ENCODE measurements at regions not wholly inside any gene's neighbourhood (a gene's known extent, or its start where the extent isn't known, plus 50 kb on each side); places are given as distances from the start of the nearest gene placed in this dataset.

- Histone ChIP-seq H3K9me3 (no peaks in the 10 kb centered on the region), H3K27ac (no peak overlapping the region), H3K36me3 (no peaks in the 10 kb centered on the region), H3K4me1 (no peaks in the 10 kb centered on the region), H3K27me3 (no peaks in the 10 kb centered on the region), H3K4me3 (no peak overlapping the region)
- intact Hi-C loops (cut with DNase I), result no loop called here
- ATAC-seq (no peak), DNase-seq (no peak)
- no peak for TF ChIP-seq CTCF (IDR thresholded peaks at IDR 0.05)
These were observed 702.4 kb upstream of the FZD8 start for GRCh38 chr10:36344240-36345174.

GRCh38 chr10:36342781-36343180, 700.7 kb upstream of the FZD8 start:
- no peaks in the 10 kb centered on the region for H3K9me3 ChIP-seq
- H3K27ac ChIP-seq, result no peak overlapping the region
- no peaks in the 10 kb centered on the region for H3K4me1 ChIP-seq
- no peak overlapping the region for H3K4me3 ChIP-seq
- DNase-seq, result no peak
- H3K36me3 ChIP-seq, result no peaks in the 10 kb centered on the region
- no peaks in the 10 kb centered on the region for H3K27me3 ChIP-seq
- intact Hi-C loops (cut with DNase I), result no loop called here
- no peak for ATAC-seq
- no peak for TF ChIP-seq CTCF (IDR thresholded peaks at IDR 0.05)

GRCh38 chr10:36341471-36341870, 699.4 kb upstream of the FZD8 start:
- no peaks in the 10 kb centered on the region for H3K36me3 ChIP-seq
- no peak for DNase-seq
- H3K27me3 ChIP-seq, result no peaks in the 10 kb centered on the region
- no peaks in the 10 kb centered on the region for H3K4me1 ChIP-seq
- H3K4me3 ChIP-seq, result no peak overlapping the region
- H3K9me3 ChIP-seq, result no peaks in the 10 kb centered on the region
- no peak for ATAC-seq
- intact Hi-C loops (cut with DNase I), result no loop called here
- TF ChIP-seq CTCF (IDR thresholded peaks at IDR 0.05), result no peak
- no peak overlapping the region for H3K27ac ChIP-seq

GRCh38 chr10:36336315-36336714, 694.2 kb upstream of the FZD8 start:
- ATAC-seq (no peak), DNase-seq (no peak)
- Histone ChIP-seq H3K27ac (no peak overlapping the region), H3K36me3 (no peaks in the 10 kb centered on the region), H3K27me3 (no peaks in the 10 kb centered on the region), H3K4me1 (no peaks in the 10 kb centered on the region), H3K9me3 (no peaks in the 10 kb centered on the region), H3K4me3 (no peak overlapping the region)
- no peak for TF ChIP-seq CTCF (IDR thresholded peaks at IDR 0.05)
- intact Hi-C loops (cut with DNase I), result no loop called here

GRCh38 chr10:36333446-36333845, 691.4 kb upstream of the FZD8 start:
- Histone ChIP-seq H3K4me3 (no peak overlapping the region), H3K27ac (no peak overlapping the region), H3K27me3 (no peaks in the 10 kb centered on the region), H3K9me3 (no peaks in the 10 kb centered on the region), H3K4me1 (no peaks in the 10 kb centered on the region), H3K36me3 (no peaks in the 10 kb centered on the region)
- intact Hi-C loops (cut with DNase I), result no loop called here
- TF ChIP-seq CTCF (IDR thresholded peaks at IDR 0.05), result no peak
- DNase-seq, result no peak
- no peak for ATAC-seq

All from left lung (tissue), 4 donors.